HG03196 (cell line): ENCODE measurements at regions not wholly inside any gene's neighbourhood (a gene's known extent, or its start where the extent isn't known, plus 50 kb on each side); places are given as distances from the start of the nearest gene placed in this dataset.
A peak's percentile ranks its signal among the peaks of the same experiment; 100 is the strongest.

Experiments
- ATAC-seq: cut with Tn5 transposase; IDR thresholded peaks from one replicate; pipeline ENCODE4 v1.9.1; 2021; ENCODE audit not compliant: unreplicated experiment

DNA sequence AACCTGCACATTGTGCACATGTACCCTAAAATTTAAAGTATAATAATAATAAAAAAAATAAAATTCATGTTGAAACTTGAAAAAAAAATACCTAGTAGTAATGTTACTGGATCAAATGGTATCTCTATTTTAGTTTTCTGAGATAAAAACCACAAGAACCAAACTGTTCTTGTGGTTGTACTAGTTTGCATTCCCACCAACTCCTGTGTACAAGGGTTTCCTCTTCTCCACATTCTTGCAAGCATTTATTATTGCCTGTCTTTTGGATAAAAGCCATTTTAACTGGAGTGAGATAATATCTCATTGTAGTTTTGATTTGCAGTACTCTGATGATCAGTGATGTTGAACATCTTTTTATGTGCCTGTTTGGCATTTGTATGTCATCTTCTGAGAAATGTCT, 177.7 kb downstream of the KIF20B start:
- ATAC-seq: no peak

DNA sequence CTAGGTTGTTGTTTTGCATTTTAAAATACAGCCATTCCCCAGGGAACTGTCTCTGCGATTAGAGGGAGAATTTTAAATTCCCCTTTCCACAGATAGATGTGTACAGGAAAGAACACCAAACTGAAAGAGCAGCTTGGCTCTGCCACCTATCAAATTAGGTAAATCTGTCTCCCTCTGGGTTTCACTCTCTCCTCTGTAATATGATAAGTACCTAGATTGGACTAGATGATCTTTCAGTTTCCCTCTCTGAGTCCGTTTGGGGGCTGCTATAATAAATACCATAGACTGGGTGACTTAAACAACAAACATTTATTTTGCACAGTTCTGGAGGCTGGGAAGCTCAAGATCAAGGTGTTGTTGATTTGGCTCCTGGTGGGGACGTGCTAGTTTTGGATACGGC, 186.0 kb downstream of the KIF20B start:
- peak; percentile 56 for ATAC-seq

DNA sequence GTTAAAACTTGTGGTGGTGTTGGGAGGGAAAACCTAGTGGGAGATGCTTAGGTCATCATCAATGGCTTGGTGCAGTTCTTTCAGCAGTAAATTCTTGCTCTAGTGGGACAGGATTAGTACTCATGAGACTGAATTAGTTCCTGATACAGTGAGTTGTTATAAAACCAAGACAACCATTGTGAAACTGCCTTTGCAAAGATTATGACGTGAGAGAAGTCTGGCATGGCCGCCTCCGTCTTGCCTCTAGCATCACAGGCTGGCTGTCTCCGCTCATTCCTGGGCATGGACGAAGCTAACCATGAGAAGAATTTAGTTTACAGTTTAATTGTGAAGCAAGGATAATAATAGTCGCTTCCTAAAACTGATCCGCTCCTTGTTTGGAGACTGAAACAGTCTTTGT, 186.4 kb downstream of the KIF20B start:
- peak; percentile 57 for ATAC-seq

DNA sequence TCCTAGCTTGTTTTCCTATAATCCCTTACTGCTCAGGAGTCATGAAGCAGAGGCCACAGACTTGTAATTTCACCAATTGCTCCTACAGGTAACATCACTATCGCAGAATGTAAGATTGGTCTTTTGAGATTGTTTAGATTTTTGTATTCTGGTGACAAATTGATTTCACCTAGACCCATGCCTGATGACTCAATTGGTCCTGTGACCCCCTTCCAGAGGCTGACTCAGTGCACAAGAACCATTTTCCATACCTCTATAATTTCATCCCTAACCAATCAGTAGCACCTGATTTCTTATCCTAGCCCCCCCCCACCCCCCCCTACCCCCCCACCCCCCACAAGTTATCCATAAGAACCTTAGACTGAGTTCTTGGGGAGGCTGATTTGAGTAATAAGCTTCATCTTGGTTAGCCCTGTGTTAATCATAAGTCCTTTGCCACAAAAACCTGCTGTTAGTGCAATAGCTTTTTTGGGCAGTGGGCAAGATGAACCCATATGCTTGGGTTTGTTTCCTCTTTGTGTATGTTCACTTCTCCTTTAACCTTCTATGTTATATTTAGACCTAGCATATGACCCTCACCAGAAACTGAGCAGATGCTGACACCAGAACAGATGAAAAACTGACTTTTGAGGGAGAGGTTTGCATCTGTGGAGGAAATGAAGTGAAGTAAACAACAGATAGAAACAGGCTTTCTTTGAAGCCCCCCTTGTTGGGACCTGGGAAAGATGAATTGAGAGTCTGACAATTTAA, 187.1 kb downstream of the KIF20B start:
- peak; percentile 68 for ATAC-seq

DNA sequence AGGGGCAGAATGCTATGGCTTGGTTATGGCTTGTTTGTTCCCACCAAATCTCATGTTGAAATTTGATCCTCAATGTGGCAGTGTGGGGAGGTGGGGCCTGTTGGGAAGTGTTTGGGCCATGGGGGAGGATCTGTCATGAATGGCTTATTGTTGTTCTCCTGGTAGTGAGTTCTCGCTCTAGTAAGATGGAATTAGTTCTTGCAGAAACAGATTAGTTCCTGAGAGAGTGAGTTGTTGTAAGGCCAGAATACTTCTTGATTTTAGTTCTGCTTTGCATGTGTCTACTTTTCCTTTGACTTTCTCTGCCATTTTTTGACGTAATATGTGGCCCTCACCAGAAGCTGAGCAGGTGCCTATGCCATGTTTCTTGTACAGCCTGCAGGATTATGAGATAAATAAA, 188.2 kb downstream of the KIF20B start:
- ATAC-seq: no peak

DNA sequence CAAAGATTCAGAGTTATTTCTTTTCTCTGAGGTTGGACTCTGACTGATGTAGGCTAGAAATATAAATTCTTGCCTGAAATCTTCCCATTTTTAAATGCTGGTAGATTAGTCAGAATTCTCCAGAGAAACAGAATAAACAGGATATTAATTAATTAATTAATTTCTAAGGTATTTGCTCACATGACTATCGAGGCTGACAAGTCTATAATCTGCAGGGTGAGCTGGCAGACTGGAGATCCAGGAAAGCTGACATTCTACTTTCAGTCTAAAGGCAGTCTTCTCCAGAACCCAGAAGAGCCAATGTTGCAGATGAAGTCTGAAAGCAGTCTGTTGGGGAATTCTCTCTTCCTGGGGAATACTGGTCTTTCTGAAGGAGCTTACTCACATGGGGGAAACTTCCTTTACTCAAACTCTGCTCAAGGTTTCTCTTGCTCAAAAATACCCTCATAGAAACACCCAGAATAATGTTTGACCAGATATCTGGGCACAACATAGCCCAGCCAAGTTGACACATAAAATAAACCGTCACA, 189.7 kb downstream of the KIF20B start:
- ATAC-seq: no peak

DNA sequence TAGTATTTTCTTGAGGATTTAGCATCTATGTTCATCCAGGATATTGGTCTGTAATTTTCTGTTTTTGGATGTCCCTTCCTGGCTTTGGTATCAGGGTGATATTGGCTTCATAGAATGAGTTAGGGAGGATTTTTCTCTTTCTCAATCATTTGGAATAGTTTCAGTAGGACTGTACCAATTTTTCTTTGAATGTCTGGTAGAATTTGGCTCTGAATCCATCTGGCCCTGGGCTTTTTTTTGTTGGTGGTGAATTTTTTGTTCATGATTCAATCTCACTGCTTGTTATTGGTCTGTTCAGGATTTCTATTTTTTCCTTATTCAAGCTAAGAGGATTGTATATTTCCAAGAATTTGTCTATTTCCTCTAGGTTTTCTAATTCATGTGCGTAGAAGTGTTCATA, 192.7 kb downstream of the KIF20B start:
- no peak for ATAC-seq

DNA sequence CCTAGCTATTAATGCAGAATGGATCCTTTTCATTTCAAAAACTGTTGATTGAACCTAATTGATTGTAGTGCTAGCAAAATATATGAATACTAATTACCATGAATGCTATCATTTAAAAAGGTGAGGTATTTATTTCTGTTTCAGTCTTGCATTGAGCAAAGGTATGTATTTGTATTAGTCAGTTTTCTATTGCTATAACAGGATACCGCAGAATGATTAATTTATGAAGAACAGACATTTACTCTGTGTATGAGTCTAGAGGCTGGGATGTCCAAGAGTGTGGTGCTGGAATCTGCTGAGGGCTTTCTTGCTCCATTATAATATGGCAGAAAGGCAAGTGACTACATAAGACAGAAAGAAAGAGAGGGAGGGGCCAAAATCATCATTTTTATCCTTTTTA, 199.2 kb downstream of the KIF20B start:
- no peak for ATAC-seq

DNA sequence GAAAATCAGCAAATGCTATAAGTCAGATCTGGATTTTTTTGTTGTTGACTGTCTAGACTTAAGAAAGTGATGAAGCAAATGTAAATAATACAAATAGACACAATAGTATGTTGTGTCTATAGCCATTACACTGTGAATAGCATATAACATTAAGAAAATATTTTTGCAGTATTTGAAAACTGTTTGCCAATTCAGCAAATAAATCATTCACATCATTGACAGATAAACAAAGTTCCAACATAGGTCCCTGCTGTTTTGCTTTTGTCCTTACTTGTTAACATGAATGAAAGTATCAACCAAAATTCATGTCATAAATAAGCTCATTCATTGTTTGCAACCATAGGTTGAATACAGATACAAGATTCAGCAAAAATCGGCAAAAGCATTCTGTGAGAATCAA, 200.5 kb downstream of the KIF20B start:
- no peak for ATAC-seq

DNA sequence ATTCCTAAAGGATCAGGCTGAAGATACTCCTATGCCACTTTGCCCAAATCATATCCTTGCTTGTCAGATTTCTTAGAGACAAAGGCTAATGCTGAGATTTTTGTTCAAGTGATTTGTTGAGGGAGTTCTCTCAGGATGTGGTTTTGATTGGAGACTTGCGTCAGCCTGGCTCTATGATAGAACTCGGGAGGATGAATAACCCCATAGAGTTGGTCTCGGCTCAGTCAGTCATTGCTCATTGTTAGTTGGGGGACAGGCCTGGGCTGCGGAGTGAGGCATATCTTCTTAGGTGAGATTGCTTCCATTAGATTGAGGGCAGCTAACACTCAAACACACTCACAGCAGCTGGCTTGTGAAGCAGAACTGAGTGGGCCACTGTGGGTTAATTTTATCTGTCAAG, 203.4 kb downstream of the KIF20B start:
- ATAC-seq: no peak

DNA sequence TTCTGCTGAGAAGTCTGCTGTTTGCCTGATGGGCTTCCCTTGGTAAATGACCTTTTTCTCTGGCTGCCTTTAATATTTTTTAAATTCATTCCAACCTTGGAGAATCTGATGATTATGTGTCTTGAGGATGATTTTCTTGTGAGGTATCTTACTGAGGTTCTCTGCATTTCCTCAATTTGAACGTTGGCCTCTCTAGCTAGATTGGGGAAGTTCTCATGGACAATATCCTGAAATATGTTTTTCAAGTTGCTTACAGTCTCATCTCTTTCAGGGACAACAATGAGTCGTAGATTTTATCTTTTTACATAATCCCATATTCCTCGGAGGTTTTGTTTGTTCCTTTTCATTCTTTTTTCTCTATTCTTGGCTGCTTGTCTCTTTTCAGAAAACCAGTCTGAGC, 208.4 kb downstream of the KIF20B start:
- ATAC-seq: no peak

DNA sequence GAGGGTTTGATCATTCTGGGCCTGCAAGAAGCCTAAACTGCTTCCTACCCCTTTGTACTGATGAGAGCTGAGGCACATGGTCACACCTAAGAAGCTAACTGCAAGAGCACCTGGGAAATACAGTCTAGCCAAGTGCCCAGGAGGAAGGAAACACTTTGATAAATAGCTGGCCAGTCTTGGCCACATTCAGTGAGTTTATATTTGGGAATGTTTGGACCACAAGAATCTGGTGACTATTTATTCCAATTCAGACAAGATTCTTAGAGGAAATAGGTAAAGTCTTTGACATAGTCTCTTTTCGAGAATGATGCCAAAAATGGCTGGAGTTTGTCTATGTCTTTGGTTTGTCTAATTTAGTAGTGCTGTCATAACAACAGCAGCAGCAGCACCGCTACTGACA, 213.6 kb downstream of the KIF20B start:
- ATAC-seq: no peak

DNA sequence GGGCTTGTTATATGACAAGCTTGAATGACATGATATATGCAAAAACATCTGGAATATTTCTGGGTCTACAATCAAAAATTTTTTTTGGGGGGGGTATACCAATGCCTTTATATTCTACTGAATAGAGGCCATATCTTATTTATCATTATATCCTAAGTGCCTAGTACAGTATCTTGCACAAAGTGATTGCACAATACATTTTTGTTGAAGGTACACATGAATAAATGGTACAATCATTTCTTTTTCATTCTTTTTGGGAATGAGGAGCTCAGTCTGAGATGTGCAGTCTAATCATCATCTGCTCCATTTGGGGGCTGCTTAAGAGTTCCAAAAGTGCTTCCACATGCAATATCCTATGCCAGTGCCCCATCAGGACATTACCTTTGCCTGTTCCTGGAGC, 214.6 kb downstream of the KIF20B start:
- ATAC-seq: no peak

DNA sequence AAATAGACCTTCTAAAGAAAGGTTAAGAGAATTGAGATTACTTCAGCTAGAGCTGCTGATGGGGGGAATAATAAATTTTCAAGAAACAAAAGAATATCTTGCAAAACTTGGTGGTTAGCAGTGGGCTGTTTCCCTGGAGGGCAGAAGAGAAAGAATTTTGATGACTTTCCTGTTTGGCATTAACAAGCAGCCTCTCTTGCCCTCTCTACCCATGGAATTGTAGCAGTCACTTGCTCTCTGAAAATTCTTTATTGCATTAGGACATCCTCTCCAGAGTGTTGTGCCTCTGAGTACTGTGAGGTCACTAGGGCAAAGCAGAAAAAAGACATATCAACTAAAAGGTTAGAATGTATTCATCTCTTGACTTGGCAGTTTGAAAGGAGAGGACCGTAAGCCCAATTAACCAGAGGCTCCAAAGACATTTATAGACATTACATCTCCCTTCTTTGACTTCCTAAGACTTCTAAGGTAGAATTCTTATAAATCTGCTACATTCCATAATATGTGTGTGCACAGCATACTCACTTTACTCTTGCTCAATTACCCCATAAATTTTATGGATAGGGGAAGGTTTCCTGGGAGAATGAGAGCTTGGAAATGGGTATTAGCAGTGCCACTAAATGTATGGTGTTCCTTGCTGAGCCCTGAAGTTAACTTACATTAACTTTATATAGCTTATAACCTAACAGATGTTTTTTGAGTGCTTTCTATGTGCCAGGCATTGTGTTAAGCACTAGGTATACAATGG, 215.3 kb downstream of the KIF20B start:
- no peak for ATAC-seq

DNA sequence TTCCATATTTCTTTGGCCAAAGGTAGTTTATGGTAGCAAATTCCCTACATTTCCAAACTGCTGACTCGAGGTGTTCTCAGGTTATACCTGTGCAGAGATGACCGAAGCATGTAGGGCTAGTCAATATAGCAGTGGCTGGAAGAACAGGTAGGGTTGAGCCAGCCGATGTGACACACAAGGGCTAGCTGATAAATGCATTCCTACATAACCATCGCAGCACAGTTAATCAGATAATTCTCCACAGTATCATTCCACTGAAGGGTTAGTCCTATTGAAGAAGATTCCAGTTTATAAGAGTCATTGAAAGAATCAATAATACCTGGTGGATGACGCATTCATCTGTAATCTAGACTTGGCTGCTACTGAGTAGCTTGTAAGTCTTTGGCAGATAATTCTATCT, 220.0 kb downstream of the KIF20B start:
- ATAC-seq: no peak

DNA sequence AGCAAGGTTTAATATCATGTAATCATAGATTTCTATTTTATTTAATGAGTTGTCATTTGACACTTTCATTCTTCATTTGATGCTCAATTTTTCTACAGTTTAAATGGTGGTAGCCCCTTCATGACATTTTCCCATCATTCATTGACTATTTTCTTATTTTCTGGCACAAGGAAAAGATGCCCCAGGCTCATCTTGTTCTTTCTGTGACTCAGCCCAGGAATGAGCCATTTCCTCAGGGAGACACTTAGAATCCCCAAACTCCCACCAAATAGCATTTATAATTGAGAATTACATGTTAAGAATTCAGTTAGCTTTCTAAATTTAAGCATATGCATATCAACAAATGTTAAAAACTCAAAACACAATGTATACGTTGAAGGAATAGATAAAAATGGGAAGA, 222.3 kb downstream of the KIF20B start:
- ATAC-seq: no peak

DNA sequence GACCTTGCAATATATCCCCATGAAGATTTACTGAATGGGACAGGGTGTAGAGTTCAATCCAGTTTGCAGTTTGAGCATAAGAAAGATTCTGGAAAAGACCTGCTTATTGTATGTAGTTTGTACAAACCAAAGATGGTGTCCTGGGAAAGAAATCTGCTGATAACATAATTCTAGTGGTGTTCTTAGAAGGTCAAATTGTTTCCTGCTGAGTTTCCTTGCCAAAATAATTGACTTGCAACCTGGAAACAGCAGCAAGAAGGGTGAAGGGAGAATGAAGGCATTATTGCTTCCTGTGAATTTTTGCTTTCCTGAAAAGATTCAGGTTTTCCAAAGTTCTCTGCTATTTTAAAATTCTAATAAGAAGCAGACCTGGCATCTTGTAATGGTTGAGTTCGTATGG, 222.9 kb downstream of the KIF20B start:
- no peak for ATAC-seq

DNA sequence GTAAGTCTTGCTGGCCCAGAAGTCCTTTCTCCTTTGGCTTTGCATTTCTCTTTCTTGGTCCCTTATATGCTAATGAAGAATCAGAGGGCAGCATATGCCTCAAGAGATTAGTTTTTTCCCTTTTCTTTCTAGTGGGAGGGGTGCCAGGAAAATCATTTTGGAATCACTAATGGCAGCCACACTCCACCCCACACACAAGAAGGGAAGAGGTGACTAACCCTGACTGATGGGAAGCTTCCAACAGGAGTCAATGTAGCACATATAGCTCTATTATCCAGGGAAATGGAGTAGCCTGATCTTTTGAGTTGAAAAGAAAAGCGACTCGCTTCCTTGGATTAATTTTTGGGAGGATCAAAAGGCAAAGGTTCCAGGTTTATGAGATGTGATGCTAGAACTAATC, 225.3 kb downstream of the KIF20B start:
- ATAC-seq: no peak

DNA sequence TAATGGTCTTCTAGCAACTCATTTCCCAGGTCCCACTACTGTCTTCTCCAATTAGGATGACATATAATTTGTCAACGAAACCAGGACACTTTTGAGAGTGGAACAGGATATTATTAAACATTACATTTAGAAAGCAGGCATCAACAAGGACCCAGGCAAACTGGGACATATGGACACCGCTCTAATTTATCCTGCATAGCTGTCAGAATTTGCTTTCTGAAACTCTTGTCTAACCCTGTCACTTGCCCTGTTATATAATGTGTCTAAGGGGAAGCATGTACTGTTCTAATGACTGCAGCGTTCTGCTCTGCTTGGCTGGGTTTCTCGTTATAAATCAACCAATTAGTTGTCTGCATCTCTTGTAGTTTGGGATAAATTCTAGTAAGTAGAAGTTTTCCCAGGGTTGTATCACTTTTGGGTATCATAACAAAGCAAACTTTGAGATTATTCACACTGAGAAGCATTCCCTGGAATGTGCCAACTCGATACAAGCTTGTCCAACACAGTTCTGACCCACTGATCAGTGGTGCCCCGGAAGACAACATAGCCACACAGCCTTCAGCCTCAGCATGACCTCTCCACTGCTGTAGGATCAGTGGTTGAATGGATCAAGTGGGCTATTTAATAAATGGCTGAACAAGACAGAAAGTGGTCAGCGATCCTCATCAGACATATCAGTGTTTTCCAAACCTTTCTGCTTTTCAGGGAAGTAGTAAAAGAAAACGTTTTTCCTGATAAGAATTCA, 228.1 kb downstream of the KIF20B start:
- no peak for ATAC-seq

DNA sequence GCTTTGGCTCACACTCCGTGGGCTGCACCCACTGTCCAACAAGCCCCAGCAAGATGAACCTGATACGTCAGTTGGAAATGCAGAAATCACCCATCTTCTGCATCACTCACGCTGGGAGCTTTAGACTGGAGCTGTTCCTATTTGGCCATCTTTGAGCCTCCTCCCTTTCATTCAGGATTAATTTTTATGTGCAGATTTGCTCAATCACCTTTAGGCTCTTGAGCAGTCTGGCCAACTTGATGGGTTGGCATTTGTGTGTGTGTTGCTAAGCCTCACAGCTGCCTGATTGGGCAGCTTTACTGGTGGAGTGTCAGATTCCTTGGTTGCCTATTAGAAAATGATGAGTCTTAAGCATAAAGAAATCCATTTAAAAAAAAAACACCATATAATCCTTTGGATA, 236.1 kb downstream of the KIF20B start:
- ATAC-seq: no peak

DNA sequence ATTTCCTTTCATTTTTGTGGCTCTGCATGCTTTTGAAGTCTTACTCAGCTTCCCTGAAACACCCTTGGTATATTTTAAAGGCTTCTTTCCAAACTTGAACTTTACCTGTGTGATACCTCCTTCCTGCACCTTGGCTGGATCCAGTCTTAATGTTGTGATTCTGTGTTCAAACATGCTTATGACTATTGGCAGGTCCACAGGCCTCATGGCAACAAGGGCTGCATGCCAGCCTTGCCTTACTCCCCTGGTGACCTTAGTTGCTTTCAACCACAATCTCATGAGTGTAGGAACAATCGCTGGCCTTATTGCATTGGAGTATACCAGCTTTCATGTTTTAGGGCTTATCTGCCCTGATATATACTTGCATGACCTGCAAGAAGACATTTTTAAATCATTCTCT, 238.7 kb downstream of the KIF20B start:
- ATAC-seq: no peak

DNA sequence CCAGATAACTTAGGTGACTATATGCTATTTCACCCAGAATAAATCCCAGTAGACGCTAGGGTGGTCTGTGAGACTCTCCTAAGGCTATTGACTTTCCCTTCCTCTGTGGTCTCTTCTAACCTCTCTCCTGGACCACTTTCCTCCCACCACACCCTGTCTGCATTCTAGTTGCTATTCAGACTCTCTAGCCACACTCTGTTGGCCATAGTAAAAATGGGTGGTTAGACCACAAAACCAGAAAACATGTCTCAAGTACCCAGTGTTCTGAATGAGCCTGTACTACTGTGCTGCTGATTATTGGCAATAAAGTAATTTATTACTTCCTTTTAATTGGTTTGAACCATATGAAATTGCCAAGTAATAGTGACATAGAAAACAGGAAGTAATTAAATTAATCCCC, 240.8 kb downstream of the KIF20B start:
- no peak for ATAC-seq
